ENCODE measurements at regions not wholly inside any gene's neighbourhood (a gene's known extent, or its start where the extent isn't known, plus 50 kb on each side); places are given as distances from the start of the nearest gene placed in this dataset.

- TF ChIP-seq MXI1 (IDR thresholded peaks at IDR 0.05; ENCODE audit: low read depth, low read length) (no peak), YY1 (IDR thresholded peaks at IDR 0.05; ENCODE audit: low read depth) (no peak)
These were observed 443.9 kb upstream of the ZNF804A start (continued) for GRCh38 chr2:184154438-184154837.

GRCh38 chr2:184155791-184156190 lies 442.5 kb upstream of the ZNF804A start:
- CTCF ChIA-PET = no interaction called here
- H3K9ac ChIP-seq = no peak overlapping the region
- 64% methylated on average over 1 of the region's 1 CpG for WGBS (ENCODE audit: low lambda C conversion rate)

GRCh38 chr2:184157141-184157540 lies 441.2 kb upstream of the ZNF804A start:
- CTCF ChIA-PET = interaction anchor here (1.0 kb wide), 1 partner anchor 8 kb away, joined by 3 read pairs; no protein-coding TSS in a partner anchor
- H2AFZ ChIP-seq (ENCODE audit: low read depth) = no peak overlapping the region
- 18% methylated on average over 2 of the region's 2 CpGs for WGBS (ENCODE audit: low lambda C conversion rate)
- no peaks in the 10 kb centered on the region for H3K27me3 ChIP-seq (ENCODE audit: insufficient read depth)
- H4K20me1 ChIP-seq (ENCODE audit: insufficient read depth) = no peaks in the 10 kb centered on the region
- H3K36me3 ChIP-seq (replicated peaks in 1 of 2; ENCODE audit: control insufficient read depth in 1 of 2, insufficient read depth in 2 of 2, low read length in 1 of 2) = no peaks in the 10 kb centered on the region
- no peak overlapping the region for H3K27ac ChIP-seq (ENCODE audit: low read depth in 2 of 2, low read length in 1 of 2)
- H3K9me2 ChIP-seq = no peaks in the 10 kb centered on the region
- H3K79me2 ChIP-seq (ENCODE audit: insufficient read depth) = no peaks in the 10 kb centered on the region
- H3F3A ChIP-seq (replicated peaks; ENCODE audit: insufficient read depth) = no peaks in the 10 kb centered on the region
- no peaks in the 10 kb centered on the region; a peak in 1 of 4 replicates for H3K4me1 ChIP-seq (ENCODE audit: control insufficient read depth in 1 of 2, insufficient read depth in 2 of 2, low read depth in 1 of 2, low read length in 1 of 2)
- no peaks in the 10 kb centered on the region for H3K9me3 ChIP-seq
- POLR2A ChIA-PET = no interaction called here
- no peak for DNase-seq
- no peak overlapping the region for H3K9ac ChIP-seq
- H3K4me2 ChIP-seq = no peak overlapping the region
- H3K4me3 ChIP-seq (ENCODE audit: low read depth in 2 of 2, low read length in 1 of 2) = no peak overlapping the region
- no peak for TF ChIP-seq NFIC (IDR thresholded peaks at IDR 0.05; ENCODE audit: borderline replicate concordance)
- no peak for TF ChIP-seq GATA2 (CRISPR knock-in tag; IDR thresholded peaks at IDR 0.05)
- TF ChIP-seq CHD2 (IDR thresholded peaks at IDR 0.05; ENCODE audit: low read length, partially characterized antibody) = no peak
- TF ChIP-seq ZBTB33 (IDR thresholded peaks at IDR 0.05; ENCODE audit: borderline replicate concordance, low read depth) = no peak
- TF ChIP-seq GABPA (IDR thresholded peaks at IDR 0.05; ENCODE audit: low read depth) = no peak
- no peak for TF ChIP-seq CTCF (IDR thresholded peaks at IDR 0.05)
- TF ChIP-seq ELF1 (IDR thresholded peaks at IDR 0.05) = no peak
- no peak for TF ChIP-seq PBX3 (IDR thresholded peaks at IDR 0.05)
- TF ChIP-seq RCOR1 (IDR thresholded peaks at IDR 0.05; ENCODE audit: low read length) = no peak
- no peak for TF ChIP-seq MAX (IDR thresholded peaks at IDR 0.05; ENCODE audit: low read depth)
- no peak for TF ChIP-seq EP300 (IDR thresholded peaks at IDR 0.05; ENCODE audit: borderline replicate concordance in 1 of 2, low read depth in 1 of 2, low read length in 1 of 2)
- no peak for TF ChIP-seq EZH2phosphoT487 (IDR thresholded peaks at IDR 0.05; ENCODE audit: borderline replicate concordance, low read depth)
- TF ChIP-seq TCF12 (IDR thresholded peaks at IDR 0.05) = no peak
- TF ChIP-seq RAD21 (IDR thresholded peaks at IDR 0.05; ENCODE audit: low read length) = no peak

More at GRCh38 chr2:184155791-184156190, 442.5 kb upstream of the ZNF804A start:
- Histone ChIP-seq H3K4me2 (no peak overlapping the region), H4K20me1 (ENCODE audit: insufficient read depth) (no peaks in the 10 kb centered on the region), H3K27ac (ENCODE audit: low read depth in 2 of 2, low read length in 1 of 2) (no peak overlapping the region), H3F3A (replicated peaks; ENCODE audit: insufficient read depth) (no peaks in the 10 kb centered on the region), H3K4me3 (ENCODE audit: low read depth in 2 of 2, low read length in 1 of 2) (no peak overlapping the region), H3K79me2 (ENCODE audit: insufficient read depth) (no peaks in the 10 kb centered on the region), H3K27me3 (ENCODE audit: insufficient read depth) (no peaks in the 10 kb centered on the region), H2AFZ (ENCODE audit: low read depth) (no peak overlapping the region), H3K9me3 (no peaks in the 10 kb centered on the region), H3K36me3 (replicated peaks in 1 of 2; ENCODE audit: control insufficient read depth in 1 of 2, insufficient read depth in 2 of 2, low read length in 1 of 2) (no peaks in the 10 kb centered on the region), H3K4me1 (ENCODE audit: control insufficient read depth in 1 of 2, insufficient read depth in 2 of 2, low read depth in 1 of 2, low read length in 1 of 2) (no peaks in the 10 kb centered on the region; a peak in 1 of 4 replicates), H3K9me2 (no peaks in the 10 kb centered on the region)
- TF ChIP-seq USF1 (IDR thresholded peaks at IDR 0.05; ENCODE audit: borderline replicate concordance, low read depth) (no peak), TAF1 (IDR thresholded peaks at IDR 0.05; ENCODE audit: borderline replicate concordance, low read depth, low read length) (no peak), JUND (IDR thresholded peaks at IDR 0.05) (no peak), USF2 (IDR thresholded peaks at IDR 0.05; ENCODE audit: borderline replicate concordance, low read depth, low read length) (no peak)
- no peak for DNase-seq
- POLR2A ChIA-PET = no interaction called here

All from SK-N-SH (cell line).